ENCODE measurements at regions not wholly inside any gene's neighbourhood (a gene's known extent, or its start where the extent isn't known, plus 50 kb on each side); places are given as distances from the start of the nearest gene placed in this dataset.
"Not testable (repeated sequence)": the region's sequence is repeated elsewhere in the genome, so short reads cannot be mapped to it uniquely, and the experiment has no call there.

- no peak for FAIRE-seq
- WGBS, 2 donors = 53 to 66% methylated on average over 4 of the region's 4 CpGs
Measured at GRCh38 chr4:28007693-28008092, 1147.1 kb downstream of the STIM2 start.

GRCh38 chr4:28009541-28009940 lies 1148.9 kb downstream of the STIM2 start:
- Histone ChIP-seq H3K36me3 (no peaks in the 10 kb centered on the region), H3K4me1 (no peaks in the 10 kb centered on the region), H3K27ac (no peak overlapping the region), H3K9me3 (no peaks in the 10 kb centered on the region), H3K27me3 (no peaks in the 10 kb centered on the region), H3K4me3 (no peak overlapping the region)
- 63 to 68% methylated on average over 2 of the region's 2 CpGs for WGBS, 2 donors
- TF ChIP-seq, protein P1, sequence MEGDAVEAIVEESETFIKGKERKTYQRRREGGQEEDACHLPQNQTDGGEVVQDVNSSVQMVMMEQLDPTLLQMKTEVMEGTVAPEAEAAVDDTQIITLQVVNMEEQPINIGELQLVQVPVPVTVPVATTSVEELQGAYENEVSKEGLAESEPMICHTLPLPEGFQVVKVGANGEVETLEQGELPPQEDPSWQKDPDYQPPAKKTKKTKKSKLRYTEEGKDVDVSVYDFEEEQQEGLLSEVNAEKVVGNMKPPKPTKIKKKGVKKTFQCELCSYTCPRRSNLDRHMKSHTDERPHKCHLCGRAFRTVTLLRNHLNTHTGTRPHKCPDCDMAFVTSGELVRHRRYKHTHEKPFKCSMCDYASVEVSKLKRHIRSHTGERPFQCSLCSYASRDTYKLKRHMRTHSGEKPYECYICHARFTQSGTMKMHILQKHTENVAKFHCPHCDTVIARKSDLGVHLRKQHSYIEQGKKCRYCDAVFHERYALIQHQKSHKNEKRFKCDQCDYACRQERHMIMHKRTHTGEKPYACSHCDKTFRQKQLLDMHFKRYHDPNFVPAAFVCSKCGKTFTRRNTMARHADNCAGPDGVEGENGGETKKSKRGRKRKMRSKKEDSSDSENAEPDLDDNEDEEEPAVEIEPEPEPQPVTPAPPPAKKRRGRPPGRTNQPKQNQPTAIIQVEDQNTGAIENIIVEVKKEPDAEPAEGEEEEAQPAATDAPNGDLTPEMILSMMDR (IDR thresholded peaks at IDR 0.05) = no peak
- FAIRE-seq (no peak), DNase-seq (no peak), ATAC-seq (no peak)
- intact Hi-C loops (cut with DNase I) = no loop called here

More at GRCh38 chr4:28007693-28008092, 1147.1 kb downstream of the STIM2 start:
- TF ChIP-seq, protein P1 (IDR thresholded peaks at IDR 0.05) = no peak
- intact Hi-C loops (cut with DNase I) = no loop called here
- no peaks in the 10 kb centered on the region for H3K4me1 ChIP-seq
- no peaks in the 10 kb centered on the region for H3K36me3 ChIP-seq
- DNase-seq (no peak), ATAC-seq (no peak)
- H3K9me3 ChIP-seq = no peaks in the 10 kb centered on the region
- no peak overlapping the region for H3K27ac ChIP-seq
- H3K4me3 ChIP-seq = no peak overlapping the region
- no peaks in the 10 kb centered on the region for H3K27me3 ChIP-seq

DNA sequence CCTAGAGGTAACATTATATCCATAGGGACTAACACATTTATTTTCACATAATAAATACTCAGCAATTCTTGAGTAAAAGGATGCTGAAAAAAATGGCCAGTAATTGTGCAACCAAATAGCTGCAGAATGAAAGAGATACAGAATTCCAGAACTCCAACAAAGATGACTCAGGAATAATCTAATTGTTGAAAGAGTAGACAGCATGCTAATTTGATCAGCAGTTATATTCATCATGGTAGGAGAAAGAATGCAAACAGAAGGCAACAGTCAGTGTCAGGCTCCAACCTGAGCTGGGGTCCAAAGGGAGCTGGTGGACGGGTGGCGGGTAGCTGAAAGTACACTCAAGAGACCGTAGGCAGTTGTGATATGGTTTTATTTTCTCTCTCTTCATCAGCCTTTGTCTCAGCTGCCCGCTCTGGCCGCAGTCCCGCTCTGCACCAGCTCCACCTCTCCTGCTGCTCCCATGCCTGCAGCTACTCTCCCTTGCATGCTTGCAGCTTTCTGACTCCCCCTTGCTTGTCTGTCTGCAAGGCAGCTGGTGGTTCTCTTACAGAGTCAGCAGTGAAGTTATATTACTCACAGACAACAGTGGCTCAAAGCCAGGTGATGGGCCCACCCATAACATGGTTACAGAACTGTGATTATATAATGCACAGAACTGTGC lies 1150.1 kb downstream of the STIM2 start:
- Histone ChIP-seq H3K4me1 (no peaks in the 10 kb centered on the region), H3K36me3 (no peaks in the 10 kb centered on the region), H3K4me3 (no peak overlapping the region), H3K27ac (no peak overlapping the region), H3K9me3 (no peaks in the 10 kb centered on the region), H3K27me3 (no peaks in the 10 kb centered on the region)
- intact Hi-C loops (cut with DNase I) = no loop called here
- TF ChIP-seq, protein P1 (IDR thresholded peaks at IDR 0.05) = no peak
- 59 to 88% methylated on average over 6 of the region's 6 CpGs for WGBS, 2 donors
- no peak for ATAC-seq
- DNase-seq = no peak
- no peak for FAIRE-seq

DNA sequence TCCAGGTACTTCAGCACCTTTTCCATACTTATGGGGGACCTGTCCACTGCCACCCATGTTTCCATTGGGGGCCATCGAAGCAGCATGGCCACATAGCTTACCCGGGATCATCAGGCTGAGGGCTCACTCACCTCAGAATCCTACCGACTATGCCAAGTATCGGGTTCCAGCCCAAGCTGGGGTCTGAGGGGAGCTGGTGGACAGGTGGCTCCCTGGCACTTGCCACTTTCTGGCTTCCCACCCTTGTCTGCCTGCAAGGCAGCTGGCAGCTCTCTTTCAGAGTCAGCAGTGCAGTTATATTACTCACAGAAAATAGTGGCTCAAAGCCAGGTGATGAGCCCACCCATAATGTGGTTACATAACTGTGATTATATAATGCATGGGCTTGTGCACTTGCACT lies 1153.8 kb downstream of the STIM2 start:
- WGBS, 2 donors = 66 to 88% methylated on average over 4 of the region's 4 CpGs
- intact Hi-C loops (cut with DNase I) = no loop called here
- TF ChIP-seq, protein P1 (IDR thresholded peaks at IDR 0.05) = no peak
- DNase-seq = no peak
- no peak for FAIRE-seq
- H3K4me1 ChIP-seq = no peaks in the 10 kb centered on the region
- H3K27me3 ChIP-seq = no peaks in the 10 kb centered on the region
- H3K27ac ChIP-seq = no peak overlapping the region
- H3K4me3 ChIP-seq = no peak overlapping the region
- H3K36me3 ChIP-seq = no peaks in the 10 kb centered on the region
- H3K9me3 ChIP-seq = no peaks in the 10 kb centered on the region
- ATAC-seq = no peak

GRCh38 chr4:28015996-28016395 lies 1155.4 kb downstream of the STIM2 start:
- ATAC-seq (no peak), DNase-seq (no peak), FAIRE-seq (no peak)
- WGBS, 2 donors = 37 to 39% methylated on average over 2 of the region's 2 CpGs
- intact Hi-C loops (cut with DNase I) = no loop called here
- Histone ChIP-seq H3K27me3 (no peaks in the 10 kb centered on the region), H3K4me1 (no peaks in the 10 kb centered on the region), H3K4me3 (no peak overlapping the region), H3K36me3 (no peaks in the 10 kb centered on the region), H3K9me3 (no peaks in the 10 kb centered on the region), H3K27ac (no peak overlapping the region)
- TF ChIP-seq, protein P1 (IDR thresholded peaks at IDR 0.05) = no peak

DNA sequence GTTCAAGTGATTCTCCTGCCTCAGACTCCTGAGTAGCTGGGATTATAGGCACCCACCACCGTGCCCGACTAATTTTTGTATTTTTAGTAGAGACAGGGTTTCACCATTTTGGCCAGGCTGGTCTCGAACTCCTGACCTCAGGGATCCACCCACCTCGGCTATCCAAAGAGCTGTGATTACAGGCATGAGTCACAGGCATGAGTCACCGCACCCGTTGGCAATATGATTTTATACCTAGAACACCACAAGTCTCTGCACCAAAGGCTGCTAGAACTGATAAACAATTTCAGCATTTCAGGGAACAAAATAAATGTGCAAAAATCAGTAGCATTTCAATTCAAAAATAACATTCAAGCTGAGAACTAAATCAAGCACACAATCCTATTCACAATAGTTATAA lies 1177.6 kb downstream of the STIM2 start:
- not testable (repeated sequence) for FAIRE-seq

More for the DNA sequence above, 1177.6 kb downstream of the STIM2 start:
- H3K4me3 ChIP-seq; H3K27ac ChIP-seq; H3K9me3 ChIP-seq; DNase-seq; intact Hi-C loops (cut with DNase I); H3K27me3 ChIP-seq; H3K36me3 ChIP-seq; ATAC-seq; H3K4me1 ChIP-seq: not testable (repeated sequence)
- 46 to 49% methylated on average over 6 of the region's 6 CpGs for WGBS, 2 donors
